Activated T-cell treated with anti-CD3 and anti-CD28 coated beads, Interleukin-2, amount 50 U/mL, for 48 hours (primary cell): ENCODE measurements at regions not wholly inside any gene's neighbourhood (a gene's known extent, or its start where the extent isn't known, plus 50 kb on each side); places are given as distances from the start of the nearest gene placed in this dataset.
A peak's percentile ranks its signal among the peaks of the same experiment; 100 is the strongest.
"Not testable (repeated sequence)": the region's sequence is repeated elsewhere in the genome, so short reads cannot be mapped to it uniquely, and the experiment has no call there.

Experiments
- DNase-seq, 2 experiments: peaks; one replicate each; pipeline ENCODE4 v3.0.0-alpha.2; 2020

GRCh38 chr6:26957399-26958127, 289.9 kb upstream of the PRSS16 start:
- DNase-seq: peak in 1 of 2 experiments; percentile 15

GRCh38 chr6:26961236-26961635, 286.3 kb upstream of the PRSS16 start:
- DNase-seq: not testable (repeated sequence)

- DNase-seq: no peak
Measured at GRCh38 chr6:27002447-27002846, 245.1 kb upstream of the PRSS16 start.

- no peak for DNase-seq
Measured at GRCh38 chr6:27007020-27007419, 240.5 kb upstream of the PRSS16 start.

- DNase-seq: not testable (repeated sequence)
Measured at GRCh38 chr6:27008613-27009012, 238.9 kb upstream of the PRSS16 start.

GRCh38 chr6:27014053-27014452, 233.4 kb upstream of the PRSS16 start:
- not testable (repeated sequence) for DNase-seq

- no peak for DNase-seq
Measured at GRCh38 chr6:27016689-27017088, 230.8 kb upstream of the PRSS16 start.

- not testable (repeated sequence) for DNase-seq
Measured at GRCh38 chr6:27018401-27018800, 229.1 kb upstream of the PRSS16 start.

- peak; percentile 83 to 84 for DNase-seq
Measured at GRCh38 chr6:27019651-27020552, 227.6 kb upstream of the PRSS16 start.

GRCh38 chr6:27020553-27020880, 227.0 kb upstream of the PRSS16 start:
- DNase-seq: no peak

- no peak for DNase-seq
Measured at GRCh38 chr6:27023664-27024063, 223.8 kb upstream of the PRSS16 start.

- no peak for DNase-seq
Measured at GRCh38 chr6:27025351-27025750, 222.2 kb upstream of the PRSS16 start.

GRCh38 chr6:27026361-27026760, 221.1 kb upstream of the PRSS16 start:
- DNase-seq: no peak

- DNase-seq: no peak
Measured at GRCh38 chr6:27031302-27031701, 216.2 kb upstream of the PRSS16 start.

GRCh38 chr6:27038498-27038897, 209.0 kb upstream of the PRSS16 start:
- no peak for DNase-seq

- no peak for DNase-seq
Measured at GRCh38 chr6:27040244-27041042, 207.1 kb upstream of the PRSS16 start.

GRCh38 chr6:27043244-27043643, 204.3 kb upstream of the PRSS16 start:
- DNase-seq: no peak

GRCh38 chr6:27045131-27045530, 202.4 kb upstream of the PRSS16 start:
- DNase-seq: not testable (repeated sequence)

- DNase-seq: not testable (repeated sequence)
Measured at GRCh38 chr6:27047725-27048124, 199.8 kb upstream of the PRSS16 start.

- no peak for DNase-seq
Measured at GRCh38 chr6:27049863-27050781, 197.4 kb upstream of the PRSS16 start.

- DNase-seq: not testable (repeated sequence)
Measured at GRCh38 chr6:27052082-27052730, 195.3 kb upstream of the PRSS16 start.

GRCh38 chr6:27052731-27053082, 194.8 kb upstream of the PRSS16 start:
- DNase-seq: no peak
